HG02571 (cell line): ENCODE measurements at regions not wholly inside any gene's neighbourhood (a gene's known extent, or its start where the extent isn't known, plus 50 kb on each side); places are given as distances from the start of the nearest gene placed in this dataset.
"Not testable (repeated sequence)": the region's sequence is repeated elsewhere in the genome, so short reads cannot be mapped to it uniquely, and the experiment has no call there.

Source experiments
- ATAC-seq: cut with Tn5 transposase; IDR thresholded peaks from one replicate; pipeline ENCODE4 v1.9.1; 2021; ENCODE audit warnings: mild to moderate bottlenecking, moderate library complexity; ENCODE audit not compliant: unreplicated experiment

DNA sequence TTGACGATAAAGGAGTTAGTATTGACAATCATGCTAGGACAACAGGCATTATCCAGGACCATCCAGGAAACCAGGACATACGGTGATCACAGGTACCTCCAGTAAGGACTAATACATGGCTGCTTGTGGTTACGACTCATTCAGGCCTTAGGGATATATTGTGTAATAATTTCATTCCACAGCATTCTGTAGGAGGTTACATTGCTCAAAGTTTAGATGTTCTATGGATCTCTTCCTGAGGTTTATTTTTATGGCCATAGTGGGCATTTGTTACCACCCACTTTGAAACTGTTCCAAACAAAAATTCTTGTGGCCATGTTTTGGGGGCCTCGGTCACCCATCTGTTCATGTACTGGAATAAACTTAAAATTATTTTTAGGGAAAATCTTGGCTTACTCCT is 431.6 kb downstream of the METTL4 start:
- no peak for ATAC-seq

DNA sequence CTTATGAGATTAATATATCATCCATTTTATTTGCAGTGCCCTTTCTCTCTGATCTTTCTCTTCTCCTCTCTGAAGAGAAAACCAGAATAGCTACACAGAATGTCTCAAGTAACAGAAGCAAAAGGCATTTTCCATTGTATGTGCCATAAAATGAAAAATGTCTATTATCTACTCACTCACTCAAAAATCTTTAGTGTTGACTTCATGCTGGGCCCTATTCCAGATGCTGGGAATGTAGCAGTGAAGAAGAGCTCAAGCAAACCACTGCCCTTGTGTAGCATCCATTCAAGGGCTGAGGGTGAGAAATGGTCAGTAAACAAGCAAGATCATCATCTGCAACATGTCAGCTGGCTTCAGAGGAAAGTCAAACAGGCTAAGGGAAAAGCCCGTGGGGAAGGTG is 427.7 kb downstream of the METTL4 start:
- no peak for ATAC-seq

DNA sequence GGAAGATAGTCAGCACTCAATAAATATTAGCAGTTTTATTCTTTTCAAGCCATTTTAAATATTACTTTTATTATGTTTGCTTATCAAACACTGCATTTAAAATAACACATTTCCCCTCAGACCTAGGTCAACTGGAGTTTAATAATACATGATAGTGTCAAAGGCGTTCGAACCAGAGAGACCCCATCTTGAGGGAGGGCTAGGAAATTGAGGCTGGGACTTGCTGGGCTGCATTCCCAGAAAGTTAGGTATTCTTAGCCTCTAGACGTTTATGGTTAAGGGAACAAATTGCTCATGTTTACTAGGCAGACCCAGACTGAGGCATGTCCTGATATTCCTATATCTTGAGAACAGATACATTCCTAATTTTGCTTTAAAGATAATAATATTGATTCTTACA is 426.5 kb downstream of the METTL4 start:
- ATAC-seq, result no peak

DNA sequence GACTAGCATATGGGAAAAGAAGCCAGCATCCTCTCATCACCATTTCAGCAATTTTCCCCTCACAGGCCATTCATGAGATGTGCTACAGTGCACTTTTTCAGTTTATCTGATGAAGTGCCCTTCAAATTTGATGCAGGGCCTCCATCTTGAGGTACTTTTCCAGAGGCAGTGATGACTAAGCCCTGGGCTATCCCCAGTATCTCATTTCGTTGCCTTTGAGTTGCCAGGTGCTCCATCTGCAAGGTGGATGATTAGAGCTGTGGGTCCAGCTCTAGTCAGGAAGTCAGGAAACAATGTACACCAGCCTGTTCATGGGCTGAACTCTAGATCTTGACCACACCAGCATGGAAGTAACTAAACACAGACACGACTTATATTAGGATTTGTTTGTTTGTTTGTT is 425.2 kb downstream of the METTL4 start:
- ATAC-seq, result no peak

DNA sequence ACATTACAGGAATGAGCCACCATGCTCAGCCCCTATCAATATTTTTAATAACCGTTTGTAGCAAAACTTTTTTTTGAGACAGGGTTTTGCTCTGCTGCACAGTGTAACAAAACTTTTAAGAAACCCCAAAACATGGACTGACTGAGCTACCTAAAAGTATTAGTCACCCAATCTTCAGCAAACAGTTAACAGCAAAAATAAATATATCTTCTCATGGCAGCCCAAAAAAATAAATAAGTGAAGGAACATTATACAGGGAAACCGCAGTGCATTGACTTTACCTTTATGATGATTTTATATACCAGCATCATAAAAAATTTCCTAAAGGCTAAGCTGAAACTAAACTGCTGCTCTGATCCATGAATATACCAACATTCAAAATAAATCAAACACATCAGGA is 424.6 kb downstream of the METTL4 start:
- ATAC-seq, result no peak

DNA sequence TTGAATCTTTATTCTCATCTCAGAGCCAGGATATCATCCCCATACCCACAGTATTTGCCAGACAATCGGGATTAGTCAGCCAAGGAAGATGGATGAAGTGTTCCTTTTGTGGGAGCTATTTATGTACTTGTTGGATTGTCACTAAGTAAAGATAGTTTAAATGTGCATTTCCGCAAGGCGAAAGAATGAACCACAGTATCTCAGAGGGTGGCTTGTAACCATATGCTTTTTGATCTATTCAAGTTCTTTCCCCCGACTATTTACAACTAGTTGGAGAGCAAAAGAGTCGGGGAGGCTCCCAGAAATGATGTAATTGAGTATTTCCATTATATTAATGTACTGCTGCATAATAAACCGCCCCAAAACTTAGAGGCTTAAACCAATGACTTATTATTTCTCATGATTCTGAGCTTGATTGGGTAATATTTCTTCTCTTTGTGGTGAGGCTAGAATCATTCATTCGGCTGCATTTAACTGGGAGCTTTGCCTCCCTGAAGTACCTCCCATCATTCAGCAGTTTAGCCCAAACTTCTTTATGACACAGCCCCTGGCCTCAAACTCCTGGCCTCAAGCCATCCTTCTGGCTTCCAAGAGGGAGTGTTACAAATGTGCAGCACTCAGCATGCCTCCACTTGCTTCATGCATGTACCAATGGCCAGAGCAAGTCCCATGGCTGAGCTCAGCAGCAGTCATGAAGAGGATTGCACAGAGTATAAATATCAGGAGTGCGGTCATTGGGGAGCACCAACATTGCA is 423.7 kb downstream of the METTL4 start:
- no peak for ATAC-seq

DNA sequence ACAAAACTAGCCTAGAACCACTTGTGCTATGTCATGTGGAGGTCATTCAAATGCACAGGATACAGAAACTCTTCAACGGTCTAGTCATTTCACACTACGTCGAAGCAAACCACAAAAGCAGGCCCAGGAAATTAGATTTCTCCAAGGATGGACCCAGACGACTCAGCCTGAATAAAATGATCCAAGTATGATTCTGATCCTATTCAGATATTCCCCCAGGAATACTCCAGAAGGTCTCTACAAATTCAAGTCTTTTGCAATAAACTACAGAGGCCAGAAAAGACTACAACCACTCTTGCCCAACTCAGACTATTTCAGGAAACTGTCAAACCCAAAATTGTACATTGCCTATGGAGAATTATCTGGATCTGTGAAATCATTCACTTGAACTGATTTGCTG is 422.5 kb downstream of the METTL4 start:
- no peak for ATAC-seq

DNA sequence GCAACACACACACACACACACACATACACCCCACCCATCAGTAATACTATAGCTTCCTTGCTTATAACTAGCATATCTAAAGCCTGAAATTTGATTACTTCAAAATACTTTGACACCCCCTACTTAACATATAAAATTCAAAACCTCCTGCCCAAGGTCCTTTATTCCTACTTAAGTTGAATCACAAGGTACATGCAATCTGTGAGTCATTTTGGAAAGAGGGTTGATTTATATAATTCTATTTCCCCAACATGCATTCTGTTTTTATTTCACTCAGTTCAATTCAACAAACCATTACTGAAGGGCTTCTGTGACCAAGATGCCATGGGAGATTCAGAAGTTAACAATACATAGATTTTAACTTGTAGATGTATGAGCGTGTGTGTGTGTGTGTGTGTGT is 420.7 kb downstream of the METTL4 start:
- ATAC-seq, result no peak

DNA sequence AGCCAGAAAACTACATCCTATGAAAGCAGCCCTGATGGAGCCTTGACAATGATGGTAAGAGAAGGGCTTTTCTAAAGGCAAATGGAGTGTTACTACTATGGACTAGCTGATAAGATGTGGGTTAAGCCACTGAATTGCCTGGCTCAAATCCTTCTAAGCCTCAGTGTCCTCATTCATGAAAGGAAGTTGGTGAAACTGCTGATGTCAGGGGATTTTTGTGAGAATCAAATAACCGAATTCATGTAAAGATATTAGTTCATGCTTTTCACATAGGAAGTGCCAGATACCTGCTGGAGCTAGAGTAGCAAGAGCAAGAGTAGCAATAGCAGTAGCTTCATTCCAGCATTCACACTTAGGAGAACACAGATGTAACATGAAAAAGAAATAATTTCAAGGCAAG is 417.0 kb downstream of the METTL4 start:
- ATAC-seq, result no peak

DNA sequence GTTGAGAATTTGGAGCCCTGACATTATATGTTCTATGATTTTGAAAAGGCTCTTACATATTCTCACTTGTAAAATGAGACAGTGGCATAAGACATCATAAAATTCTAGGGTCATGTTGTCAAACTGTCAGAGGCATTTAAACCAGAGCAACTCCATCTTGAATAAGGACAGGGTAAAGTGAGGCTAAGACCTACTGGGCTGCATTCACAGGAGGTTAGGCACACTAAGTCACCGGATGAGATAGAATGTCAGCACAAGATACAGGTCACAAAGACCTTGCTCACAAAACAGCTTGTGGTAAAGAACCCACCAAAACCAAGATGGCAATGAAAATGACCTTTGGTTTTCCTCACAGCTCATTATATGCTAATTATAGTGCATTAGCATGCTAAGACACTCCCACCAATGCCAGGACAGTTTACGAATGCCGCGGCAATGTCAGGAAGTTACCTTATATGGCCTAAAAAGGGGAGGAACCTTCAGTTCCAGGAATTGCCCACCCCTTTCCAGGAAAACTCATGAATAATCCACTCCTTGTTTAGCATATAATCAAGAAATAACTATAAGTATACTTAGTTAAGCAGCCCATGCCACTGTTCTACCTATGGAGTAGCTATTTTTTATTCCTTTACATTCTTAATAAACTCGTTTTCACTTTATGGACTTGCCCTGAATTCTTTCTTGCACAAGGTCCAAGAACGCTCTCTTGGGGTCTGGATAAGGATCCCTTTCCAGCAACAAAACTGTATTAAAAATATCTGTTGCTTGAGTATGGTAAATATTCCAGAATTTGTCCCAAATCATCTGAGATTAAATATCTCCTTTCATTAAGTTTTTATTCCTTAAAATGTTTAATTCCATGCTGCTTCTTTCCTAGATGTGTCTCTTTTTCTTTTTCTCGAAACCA is 406.4 kb downstream of the METTL4 start:
- ATAC-seq, result no peak

DNA sequence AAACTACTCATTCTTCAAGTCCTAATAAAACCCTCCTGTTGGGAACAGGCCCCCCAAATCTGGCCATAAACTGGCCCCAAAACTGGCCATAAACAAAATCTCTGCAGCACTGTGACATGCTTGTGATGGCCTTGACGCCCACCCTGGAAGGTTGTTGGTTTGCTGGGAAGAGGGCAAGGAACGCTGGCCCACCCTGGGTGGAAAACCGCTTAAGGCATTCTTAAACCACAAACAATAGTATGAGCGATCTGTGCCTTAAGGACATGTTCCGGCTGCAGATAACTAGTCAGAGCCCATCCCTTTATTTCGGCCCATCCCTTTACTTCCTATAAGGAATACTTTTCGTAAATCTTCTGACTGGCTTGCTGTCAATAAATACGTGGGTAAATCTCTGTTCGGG is 404.4 kb downstream of the METTL4 start:
- ATAC-seq, result not testable (repeated sequence)

DNA sequence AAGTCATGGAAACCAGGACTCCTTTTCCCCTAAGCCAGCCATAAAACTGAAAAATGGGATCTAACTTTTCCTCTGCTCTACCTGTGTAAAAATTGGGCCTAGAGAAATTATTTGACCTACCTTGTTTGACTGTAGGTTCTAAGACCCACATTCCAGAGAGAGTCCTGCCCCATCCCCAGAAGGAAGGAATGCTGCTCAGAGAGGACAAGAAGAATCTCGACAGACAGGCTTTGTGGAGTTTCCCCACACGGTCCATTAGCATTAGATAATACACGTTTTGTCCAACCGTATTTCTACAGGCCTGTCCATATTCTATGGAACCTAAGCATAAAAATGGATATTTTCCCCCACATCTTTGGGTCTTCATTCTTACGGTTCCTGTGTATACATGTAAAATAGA is 403.3 kb downstream of the METTL4 start:
- ATAC-seq, result no peak

DNA sequence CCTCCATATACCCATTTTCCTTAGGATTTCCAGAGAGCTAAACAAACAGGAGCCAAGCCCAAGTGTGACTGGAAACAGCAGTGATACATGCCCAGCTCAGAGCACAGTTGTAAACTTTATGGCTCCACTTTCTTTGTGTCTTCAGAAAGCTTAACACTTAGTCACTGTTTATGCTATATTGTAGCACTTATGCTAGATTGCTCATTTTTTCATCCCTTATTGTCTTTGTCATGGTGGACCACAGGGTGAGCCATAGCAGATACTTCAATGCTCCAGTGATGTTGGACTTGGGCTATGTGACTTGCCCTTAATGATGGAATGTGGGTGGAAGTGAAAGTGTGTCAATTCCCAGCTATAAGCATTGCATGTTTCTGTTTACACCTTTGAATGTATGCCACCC is 401.6 kb downstream of the METTL4 start:
- no peak for ATAC-seq

DNA sequence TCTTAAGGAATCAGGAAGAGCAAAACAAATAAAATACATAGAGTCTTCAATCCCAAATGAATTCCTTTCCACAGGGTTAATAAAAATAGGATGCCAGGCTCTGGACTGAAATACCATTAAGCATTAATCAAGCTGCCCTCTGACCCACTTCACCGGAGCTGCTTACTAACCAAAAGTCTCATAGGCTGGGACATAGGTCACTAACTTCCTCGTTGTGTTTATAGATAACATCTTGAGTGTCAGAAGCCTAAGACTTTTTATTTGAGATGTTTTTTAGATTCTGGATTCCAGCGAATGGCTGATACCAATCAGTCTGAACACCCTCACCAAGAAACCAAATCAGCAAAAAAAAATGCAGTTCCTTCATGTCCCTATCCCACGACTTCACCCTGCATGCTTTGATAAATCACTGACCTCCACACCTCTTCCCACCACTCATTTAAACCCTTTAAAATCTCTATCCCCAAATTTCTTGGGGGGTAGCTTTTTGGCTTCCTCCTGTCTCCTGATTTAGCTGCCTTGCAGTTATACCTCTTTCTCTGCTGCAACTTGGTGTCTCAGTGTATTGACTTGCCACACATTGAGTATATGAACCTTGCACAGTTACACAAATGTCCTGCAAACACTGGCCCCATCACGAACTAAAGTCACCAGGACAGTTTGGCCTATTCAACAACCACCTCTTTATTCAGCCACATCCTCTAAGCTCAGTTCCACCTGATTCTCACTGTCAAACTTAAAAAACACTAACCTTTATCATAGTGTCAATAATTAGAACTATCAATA is 399.3 kb downstream of the METTL4 start:
- no peak for ATAC-seq

DNA sequence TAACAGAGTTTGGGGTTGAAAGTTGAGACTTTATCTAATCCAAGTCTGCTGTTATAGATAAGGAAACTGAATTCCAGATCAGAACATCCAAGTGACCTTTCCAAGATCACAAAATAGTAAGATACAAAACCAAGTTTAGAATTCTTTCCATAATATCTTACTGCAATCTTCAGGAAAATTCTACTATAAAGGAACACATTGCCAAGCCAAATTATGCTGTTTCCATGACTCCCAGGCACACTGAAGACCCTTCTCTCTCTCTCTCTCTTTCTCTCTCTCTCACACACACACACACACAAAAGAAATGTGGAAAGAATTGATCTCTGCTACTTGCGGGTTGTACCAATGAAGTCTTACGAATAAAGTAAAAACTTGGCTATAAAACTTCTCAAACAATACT is 398.4 kb downstream of the METTL4 start:
- ATAC-seq, result no peak

DNA sequence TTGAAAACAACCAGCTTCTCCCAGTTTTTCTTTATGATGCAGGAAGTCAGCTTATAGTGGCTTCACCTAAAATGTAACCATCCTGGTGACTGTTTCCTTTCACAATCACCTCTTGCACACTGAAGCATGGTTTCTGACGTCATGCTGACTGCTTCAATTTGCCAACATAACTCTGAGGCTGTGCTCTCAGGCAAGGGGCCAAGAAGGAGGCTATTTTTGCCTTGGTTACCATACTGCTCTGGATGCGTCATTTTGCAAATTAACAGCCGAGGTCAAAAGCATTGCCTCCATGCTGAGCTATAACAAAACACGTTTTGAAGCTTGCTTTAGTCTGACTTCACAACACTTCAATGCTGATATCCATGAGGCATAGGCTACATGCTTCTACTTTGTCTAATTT is 397.8 kb downstream of the METTL4 start:
- ATAC-seq, result no peak

DNA sequence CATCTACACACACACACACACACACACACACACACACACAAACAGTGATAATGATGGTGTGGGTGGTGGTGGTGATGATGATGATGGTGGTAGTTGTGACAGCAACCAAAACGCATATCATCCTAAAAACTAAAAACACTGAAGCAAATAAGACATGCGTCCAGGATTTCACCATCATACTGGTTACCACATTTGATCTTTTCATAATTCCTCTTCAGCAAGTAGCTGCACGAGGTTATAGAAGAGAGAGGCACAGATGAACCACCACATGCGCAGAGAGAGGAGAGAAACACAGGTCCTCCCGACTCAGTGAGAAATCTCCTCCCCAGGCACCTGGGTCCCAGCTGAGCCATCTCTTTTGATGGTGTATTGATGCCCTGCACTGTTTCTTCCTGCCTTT is 393.3 kb downstream of the METTL4 start:
- no peak for ATAC-seq

DNA sequence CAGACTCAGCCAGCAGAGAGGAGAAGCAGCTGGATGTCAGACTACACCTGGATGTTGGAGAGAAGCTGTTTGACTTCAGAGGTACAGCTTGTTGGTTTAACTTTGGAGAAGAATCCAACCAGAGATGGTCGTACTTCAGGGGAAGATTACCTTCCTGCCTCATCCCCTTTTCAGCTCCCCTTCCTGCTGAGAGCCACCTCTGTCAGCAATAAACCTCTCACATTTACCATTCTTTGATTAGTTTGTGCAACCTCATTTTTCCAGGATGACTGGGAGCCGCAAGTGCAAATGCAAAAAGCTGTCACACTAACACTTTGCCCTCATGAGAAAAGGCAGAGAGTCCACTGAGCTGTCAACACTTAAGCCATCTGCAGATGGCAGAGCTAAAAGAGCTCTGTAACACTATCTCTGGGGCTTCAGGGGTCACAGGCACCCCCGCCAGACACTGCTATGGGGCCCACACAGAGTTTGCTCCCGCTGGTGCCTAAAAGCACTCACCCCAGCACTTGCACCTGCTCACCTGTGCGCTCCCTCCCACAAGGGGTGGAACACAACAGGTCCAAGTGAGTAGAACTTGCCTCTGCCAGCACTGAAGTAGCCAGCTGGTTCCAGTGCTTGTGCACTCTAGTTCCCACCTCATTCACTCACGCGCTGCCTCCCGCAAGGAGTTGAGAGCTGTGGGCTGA is 391.7 kb downstream of the METTL4 start:
- ATAC-seq, result no peak

DNA sequence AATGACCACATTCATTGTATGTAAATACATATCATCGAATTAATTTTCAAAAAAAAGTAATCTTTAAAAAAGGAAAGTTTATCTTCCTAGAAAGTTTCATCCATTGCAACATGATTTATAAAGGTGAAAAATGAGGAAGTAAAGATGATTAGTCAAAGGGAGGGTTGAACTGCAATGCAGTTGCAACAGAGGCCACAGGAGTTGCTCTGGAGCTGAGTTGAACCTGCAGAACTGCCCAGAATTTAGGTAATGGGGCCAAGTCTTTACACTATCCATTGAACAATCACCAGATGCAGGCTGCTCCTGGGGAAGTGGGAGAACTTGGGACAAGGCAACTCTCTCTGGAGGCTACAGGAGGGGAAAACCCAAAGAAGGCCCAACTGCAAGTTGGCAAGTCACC is 390.7 kb downstream of the METTL4 start:
- no peak for ATAC-seq

DNA sequence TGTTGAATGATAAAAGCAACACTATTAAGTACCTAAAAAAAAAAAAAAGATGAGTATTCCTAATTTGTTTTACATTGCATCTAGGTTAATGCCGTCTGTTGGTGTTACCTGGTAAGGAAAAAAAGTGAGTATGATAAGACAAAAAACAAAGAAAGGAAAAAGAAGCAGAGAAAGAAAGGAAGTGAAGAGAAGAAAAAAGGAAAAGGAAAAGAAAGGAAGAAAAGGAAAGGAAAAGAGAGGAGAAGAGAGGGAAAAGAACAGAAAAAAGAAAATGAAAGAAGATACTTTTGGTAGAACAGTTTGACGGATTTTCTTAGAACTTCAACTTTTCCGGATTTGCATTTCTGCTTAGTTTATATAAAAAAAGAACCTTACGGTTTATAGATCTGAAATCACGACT is 387.9 kb downstream of the METTL4 start:
- ATAC-seq, result no peak

DNA sequence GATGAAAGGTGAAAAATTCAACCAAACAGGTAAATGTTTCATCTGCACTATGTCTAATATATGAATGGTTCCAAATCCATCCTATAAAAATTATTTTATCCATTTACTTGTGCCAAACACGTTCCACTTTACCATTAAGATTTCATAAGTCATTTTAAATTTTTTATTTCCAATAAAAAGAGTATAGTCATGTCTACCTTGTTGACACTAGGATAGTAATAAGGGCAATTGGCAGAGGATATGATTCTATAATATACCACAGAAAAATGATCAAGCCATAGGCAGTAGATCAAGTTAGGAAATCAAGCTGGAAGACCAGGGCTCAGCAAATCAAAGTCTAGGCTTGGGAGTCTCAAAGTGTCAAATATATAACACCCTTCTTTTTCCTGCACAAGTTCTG is 384.3 kb downstream of the METTL4 start:
- ATAC-seq, result no peak
